HG03558 (cell line): ENCODE measurements at regions not wholly inside any gene's neighbourhood (a gene's known extent, or its start where the extent isn't known, plus 50 kb on each side); places are given as distances from the start of the nearest gene placed in this dataset.
A peak's percentile ranks its signal among the peaks of the same experiment; 100 is the strongest.

Source experiments
- ATAC-seq: cut with Tn5 transposase; IDR thresholded peaks from one replicate; pipeline ENCODE4 v1.9.1; 2021; ENCODE audit warnings: moderate number of reproducible peaks; ENCODE audit not compliant: unreplicated experiment; ENCODE audit errors: extremely low read depth

DNA sequence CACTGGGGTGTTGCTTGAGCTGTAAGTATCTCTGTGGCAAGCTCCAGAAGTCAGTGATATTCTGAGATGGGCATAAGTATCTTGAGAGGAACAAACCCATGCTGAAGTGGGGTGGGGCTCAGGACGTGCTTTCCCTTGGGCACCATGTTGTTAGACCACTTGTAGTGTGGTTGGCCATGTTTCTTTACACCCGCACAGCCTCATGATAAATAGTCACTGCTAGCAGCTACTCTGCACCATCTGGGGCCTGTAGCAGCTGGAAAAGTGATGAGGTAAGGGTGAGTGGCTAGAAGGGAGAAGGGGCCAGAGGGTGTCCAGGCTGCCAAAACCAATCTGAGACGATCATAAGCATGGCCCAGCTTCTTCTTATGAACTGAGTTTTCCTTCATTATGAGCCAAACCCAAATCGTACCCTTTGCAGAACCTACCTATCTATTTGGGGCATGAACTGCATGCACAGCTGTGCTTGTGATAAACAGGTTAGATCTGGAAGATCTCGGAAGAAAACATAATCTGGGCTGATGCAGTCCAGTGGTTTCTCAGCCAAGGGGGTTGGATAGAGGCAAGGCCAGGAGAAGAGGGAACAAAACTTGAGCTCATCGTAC, 91.9 kb upstream of the IRF2BP2 start:
- no peak for ATAC-seq

DNA sequence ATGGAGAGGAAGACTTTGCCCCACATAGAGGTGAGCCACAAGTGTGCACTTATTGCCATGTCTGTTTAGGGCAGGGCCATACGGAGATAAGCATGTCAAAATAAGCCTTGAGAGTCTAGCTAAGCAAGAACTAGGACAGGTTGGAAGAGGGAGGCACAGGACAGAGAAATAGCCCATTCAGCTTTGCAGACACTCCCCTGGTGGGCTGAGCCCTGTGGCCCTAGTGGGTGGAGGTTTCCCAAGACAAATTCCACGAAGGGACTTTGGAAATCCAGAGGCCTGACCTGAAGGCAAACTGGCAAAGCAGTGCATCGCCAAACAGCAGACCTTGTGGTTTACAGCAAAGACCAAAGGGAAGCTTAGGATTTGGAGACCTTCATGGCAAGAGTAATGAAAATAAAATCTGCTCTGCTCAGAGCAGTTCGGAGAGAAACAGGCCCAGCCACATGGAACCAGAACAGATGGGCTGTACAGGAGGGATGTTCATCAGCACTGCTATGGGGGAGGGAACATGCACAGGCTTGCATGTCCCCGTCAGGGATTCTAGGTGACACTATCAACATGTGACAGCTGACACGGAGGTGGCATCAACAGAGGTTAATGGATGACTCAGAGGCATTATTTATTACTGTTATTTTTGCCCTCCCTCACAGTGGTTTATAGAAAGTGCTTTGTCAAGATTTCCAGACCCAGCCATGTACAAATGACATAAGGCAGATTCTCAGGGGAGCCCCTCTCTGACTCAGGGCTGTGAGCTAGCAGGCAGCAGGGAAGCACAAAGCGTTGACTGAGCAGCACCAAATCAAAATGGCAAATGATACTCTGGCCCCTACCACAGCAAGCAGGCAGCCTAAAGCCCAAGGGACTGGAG, 90.1 kb upstream of the IRF2BP2 start:
- peak; percentile 84 for ATAC-seq

DNA sequence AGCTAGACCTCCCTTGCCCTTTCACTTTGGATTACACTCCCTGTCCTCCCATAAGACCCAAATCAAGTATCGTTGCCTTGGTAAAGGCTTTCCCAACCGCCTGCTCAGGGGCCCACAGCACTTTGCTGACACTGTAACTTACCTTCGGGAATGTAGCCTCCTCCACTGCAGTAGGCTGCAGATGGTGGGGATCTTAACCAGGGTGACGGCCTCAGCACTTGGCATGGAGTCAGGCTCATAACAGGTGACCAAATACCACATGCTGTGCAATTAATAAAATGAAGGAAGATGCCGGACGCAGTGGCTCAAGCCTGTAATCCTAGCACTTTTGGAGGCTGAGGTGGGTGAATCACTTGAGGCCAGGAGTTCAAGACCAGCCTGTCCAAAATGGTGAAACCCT, 88.7 kb upstream of the IRF2BP2 start:
- ATAC-seq: no peak

- ATAC-seq: no peak
These were observed 87.8 kb upstream of the IRF2BP2 start for GRCh38 chr1:234697741-234698140.

- no peak for ATAC-seq
These were observed 87.0 kb upstream of the IRF2BP2 start for GRCh38 chr1:234697015-234697414.

DNA sequence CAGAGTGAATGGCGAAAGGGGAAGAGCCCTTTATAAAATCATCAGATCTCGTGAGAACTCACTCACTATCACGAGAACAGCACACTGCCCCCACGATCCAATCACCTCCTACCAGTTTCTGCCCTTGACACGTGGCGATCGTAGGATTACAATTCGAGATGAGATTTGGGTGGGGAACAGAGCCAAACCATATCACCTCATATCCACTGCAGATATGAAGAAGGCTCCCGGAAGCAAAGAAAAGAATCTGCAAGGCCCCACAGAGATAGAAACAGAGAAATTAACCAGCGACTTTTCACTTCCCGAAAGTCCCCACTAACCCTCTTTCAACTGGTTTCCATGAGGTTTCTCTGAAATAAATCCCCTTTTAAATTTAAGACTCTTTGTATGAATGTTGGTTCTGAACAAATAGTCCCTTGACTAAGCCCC, 86.2 kb upstream of the IRF2BP2 start:
- ATAC-seq: no peak

GRCh38 chr1:234694661-234695060, 84.7 kb upstream of the IRF2BP2 start:
- ATAC-seq: no peak

GRCh38 chr1:234692966-234693580, 83.1 kb upstream of the IRF2BP2 start:
- ATAC-seq: no peak

DNA sequence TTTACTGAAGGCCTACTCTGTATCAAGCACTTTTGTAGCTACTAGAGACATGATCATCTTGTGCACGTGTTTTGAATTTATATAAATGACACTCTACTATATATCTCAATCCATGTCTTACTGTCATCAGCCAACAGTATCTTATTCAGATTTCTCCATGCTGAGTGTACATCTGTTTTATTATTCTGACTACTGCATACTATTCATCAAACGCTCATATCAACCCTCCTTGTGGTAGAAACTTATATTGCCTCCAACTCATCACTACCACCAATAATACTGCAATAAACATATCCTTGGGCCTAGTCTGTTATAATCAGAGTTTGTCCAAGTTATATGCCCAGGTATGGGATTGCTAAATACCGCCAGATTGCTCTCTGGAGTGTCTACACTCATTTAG, 81.6 kb upstream of the IRF2BP2 start:
- no peak for ATAC-seq

DNA sequence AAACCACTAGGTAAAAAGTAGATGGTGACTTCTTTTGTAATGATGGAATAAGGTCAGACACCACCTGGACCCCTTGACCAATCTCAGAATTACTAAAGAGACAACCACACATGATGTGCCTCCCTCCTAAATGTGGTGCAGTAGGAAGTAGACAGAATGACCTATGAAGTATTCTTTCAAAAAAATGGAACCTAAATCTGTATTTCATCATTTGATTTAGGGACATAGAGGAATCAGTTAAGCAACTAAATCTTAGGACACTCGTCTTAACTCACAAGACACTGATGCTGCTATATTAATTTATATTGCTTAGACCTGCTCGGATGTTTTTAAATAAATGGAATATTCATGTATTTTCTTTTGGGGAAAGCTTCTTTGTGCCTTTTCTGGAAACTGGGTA, 80.9 kb upstream of the IRF2BP2 start:
- ATAC-seq: no peak

GRCh38 chr1:234689236-234689635, 79.3 kb upstream of the IRF2BP2 start:
- no peak for ATAC-seq

DNA sequence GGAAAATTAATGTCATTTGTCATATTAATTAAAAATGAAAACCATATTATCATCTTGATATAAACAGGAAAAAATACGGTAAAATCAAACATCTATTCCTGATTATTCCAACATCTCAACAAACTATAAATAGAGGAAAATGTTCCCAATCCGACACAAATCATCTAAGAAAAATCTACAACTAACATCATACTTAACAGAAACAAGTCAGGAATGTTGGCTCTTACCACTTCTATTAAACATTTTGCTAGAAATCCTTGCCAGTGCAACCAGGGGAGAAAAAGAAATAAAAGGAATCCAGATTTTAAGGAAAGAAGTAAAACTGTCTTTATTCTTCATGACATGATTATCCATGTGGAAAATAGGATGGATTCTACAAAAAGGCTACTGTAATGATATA, 77.0 kb upstream of the IRF2BP2 start:
- ATAC-seq: no peak

GRCh38 chr1:234686035-234686434, 76.1 kb upstream of the IRF2BP2 start:
- no peak for ATAC-seq

DNA sequence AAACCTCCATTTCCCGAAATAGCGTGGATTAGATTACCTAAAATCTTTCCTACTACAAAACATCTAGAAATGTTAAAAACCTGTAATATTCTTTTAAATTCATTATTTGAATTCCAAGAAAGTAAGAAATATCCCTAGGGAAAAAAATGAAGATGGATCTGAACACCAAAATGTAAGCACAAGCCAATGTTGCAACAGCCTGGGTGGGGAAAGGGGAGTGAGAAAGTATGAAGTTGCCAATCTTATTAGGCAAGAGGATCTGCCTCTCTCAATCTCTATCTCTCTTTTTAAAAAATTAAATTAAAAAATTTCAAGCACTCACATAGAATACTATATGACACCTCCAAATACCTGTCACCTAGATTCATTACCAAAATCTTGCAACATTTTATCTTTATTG, 74.9 kb upstream of the IRF2BP2 start:
- no peak for ATAC-seq

DNA sequence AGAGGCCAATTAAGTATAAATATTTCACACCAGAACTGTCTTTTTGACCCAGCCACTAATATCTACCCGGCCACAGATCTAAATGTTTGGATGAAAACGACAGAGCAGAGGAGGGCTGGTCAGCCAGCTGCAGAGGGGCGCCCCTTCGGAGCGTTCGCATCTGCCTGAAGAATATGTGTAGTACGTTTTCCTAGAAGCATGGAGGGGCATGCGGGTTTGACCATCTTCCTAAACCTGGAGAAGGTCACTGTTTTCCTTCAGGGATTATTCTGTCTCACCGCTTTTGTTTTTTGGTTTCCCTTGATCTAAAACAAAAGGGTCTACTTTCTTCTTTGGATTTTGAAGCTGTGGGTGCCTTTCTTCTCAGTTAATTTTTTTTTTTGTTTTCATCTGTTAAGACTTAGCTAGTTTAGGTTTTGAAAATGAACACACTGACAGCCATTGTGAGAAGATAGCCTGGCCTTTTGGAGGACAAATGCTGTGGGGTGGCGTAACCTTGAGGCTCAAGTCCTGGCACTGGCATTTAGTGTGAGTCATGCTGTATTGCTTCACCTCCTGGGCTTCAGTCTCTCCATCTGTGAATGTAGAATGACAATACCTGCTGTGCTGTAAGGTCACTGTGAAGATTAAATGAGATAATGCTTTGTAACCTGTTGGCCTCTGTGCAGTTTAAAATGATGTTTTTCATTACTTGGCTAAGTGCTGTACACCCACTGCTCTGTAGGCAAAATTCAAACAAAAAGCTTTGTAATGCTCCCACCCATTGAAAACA, 74.1 kb upstream of the IRF2BP2 start:
- ATAC-seq: no peak

GRCh38 chr1:234683127-234683860, 73.3 kb upstream of the IRF2BP2 start:
- ATAC-seq: no peak

DNA sequence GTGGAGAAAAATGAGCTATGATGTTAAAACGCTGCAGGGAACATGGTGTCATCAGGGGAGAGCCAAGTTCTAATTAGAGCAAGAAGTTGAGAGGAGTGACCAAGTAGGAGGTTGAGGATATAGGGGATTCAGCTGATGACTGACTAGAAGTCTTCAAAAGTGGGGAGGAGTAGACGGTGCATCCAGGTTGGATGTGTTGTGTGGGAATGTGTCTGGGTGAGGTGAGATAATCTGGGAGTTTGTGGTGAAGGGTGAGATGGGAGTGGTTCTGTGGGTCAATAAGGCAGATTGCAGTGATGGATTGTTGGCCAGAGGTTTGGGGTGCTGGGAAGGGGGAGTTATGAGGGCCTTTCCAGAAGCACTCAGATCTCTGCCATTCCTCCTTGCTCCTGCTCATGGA, 72.0 kb upstream of the IRF2BP2 start:
- ATAC-seq: no peak

DNA sequence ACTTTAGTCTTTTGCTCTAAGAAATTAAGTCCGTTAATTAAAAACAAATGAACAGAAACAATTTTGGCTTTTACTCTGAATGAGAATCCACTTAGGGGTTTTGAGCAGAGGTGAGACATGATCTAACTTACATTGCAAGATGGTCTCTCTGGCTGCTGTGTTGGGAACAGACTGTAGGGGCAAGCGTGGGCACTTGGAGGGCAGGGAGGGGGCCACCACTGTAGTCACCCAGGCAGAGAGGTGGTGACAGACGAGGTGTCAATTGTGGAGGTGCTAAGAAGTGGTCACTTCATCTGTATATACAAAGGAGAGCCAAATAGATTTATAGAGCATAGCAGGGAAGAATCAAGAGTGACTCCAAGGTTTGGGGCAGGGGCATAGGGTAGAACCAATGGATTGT, 71.1 kb upstream of the IRF2BP2 start:
- ATAC-seq: no peak

DNA sequence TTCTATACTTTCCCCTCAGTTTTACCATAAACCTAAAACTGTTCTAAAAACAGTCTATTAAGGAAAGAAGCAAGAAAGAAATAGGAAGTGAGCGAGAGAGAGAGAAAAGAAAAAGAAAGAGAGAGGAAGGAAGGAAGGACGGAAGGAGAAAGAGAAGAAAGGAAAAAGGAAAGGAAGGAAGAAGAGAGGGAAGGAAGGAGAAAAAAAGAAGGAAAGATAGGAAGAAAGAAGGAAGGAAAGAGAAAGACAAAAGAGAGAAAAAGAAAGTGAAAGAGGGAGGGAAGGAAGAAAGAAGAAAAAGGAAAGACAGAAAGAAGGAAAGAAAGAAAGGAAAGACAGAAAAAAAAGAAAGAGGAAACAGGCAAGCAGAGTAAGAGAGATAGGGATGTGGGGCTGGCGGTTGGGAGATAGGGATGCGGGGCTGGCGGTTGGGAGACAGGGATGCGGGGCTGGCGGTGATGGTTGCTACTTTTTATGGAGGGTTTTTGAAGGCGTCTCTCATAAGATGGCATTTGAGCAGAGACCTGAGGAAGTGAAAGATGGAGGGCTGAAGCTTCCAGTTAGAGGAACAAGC, 70.4 kb upstream of the IRF2BP2 start:
- no peak for ATAC-seq

GRCh38 chr1:234676103-234676594, 66.2 kb upstream of the IRF2BP2 start:
- ATAC-seq: no peak
